Stomach (tissue), 4 donors: ENCODE measurements at regions not wholly inside any gene's neighbourhood (a gene's known extent, or its start where the extent isn't known, plus 50 kb on each side); places are given as distances from the start of the nearest gene placed in this dataset.

Experiments
- POLR2A ChIP-seq, 4 donors: fragments of 450-650 bp; IDR thresholded peaks; one replicate each; pipeline ENCODE4 v1.6.1; 2016; ENCODE audit warnings: antibody characterized with exemption in 4 of 4, control low read depth in 2 of 4, mild to moderate bottlenecking in 1 of 4, moderate library complexity in 1 of 4
- TF ChIP-seq, protein P1 (sequence below), 7 experiments: fragments of 450-650 bp in 4 of 7; fragments of 200-600 bp in 3 of 7; sonication (generic) in 3 of 7; IDR thresholded peaks; one replicate each; pipeline ENCODE4 v1.5.1; 2016 to 2019; ENCODE audit warnings: antibody characterized with exemption in 7 of 7, control low read depth in 2 of 7, mild to moderate bottlenecking in 1 of 7

- TF ChIP-seq, protein P1, sequence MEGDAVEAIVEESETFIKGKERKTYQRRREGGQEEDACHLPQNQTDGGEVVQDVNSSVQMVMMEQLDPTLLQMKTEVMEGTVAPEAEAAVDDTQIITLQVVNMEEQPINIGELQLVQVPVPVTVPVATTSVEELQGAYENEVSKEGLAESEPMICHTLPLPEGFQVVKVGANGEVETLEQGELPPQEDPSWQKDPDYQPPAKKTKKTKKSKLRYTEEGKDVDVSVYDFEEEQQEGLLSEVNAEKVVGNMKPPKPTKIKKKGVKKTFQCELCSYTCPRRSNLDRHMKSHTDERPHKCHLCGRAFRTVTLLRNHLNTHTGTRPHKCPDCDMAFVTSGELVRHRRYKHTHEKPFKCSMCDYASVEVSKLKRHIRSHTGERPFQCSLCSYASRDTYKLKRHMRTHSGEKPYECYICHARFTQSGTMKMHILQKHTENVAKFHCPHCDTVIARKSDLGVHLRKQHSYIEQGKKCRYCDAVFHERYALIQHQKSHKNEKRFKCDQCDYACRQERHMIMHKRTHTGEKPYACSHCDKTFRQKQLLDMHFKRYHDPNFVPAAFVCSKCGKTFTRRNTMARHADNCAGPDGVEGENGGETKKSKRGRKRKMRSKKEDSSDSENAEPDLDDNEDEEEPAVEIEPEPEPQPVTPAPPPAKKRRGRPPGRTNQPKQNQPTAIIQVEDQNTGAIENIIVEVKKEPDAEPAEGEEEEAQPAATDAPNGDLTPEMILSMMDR (IDR thresholded peaks at IDR 0.05) = no peak
- no peak for TF ChIP-seq POLR2A (IDR thresholded peaks at IDR 0.05)
These were observed 598.6 kb downstream of the BUD13 start for GRCh38 chr11:116173941-116174911.
